OCI-LY1 (cell line): ENCODE measurements at regions not wholly inside any gene's neighbourhood (a gene's known extent, or its start where the extent isn't known, plus 50 kb on each side); places are given as distances from the start of the nearest gene placed in this dataset.

Source experiments
- EZH2 ChIP-seq: fragments of 200-600 bp; sonication (generic), shearing (Covaris generic); IDR thresholded peaks from 2 replicates; pipeline ENCODE4 v1.8.0; 2017; ENCODE audit warnings: borderline replicate concordance, mixed run types, mild to moderate bottlenecking, antibody characterized with exemption, low read length, moderate library complexity, mixed read lengths
- TF ChIP-seq, protein P1 (sequence below): fragments of 200-600 bp; sonication (generic), shearing (Covaris generic); IDR thresholded peaks from 2 replicates; pipeline ENCODE4 v1.5.1; 2017; ENCODE audit warnings: mild to moderate bottlenecking, antibody characterized with exemption, low read length, moderate library complexity, mixed read lengths

DNA sequence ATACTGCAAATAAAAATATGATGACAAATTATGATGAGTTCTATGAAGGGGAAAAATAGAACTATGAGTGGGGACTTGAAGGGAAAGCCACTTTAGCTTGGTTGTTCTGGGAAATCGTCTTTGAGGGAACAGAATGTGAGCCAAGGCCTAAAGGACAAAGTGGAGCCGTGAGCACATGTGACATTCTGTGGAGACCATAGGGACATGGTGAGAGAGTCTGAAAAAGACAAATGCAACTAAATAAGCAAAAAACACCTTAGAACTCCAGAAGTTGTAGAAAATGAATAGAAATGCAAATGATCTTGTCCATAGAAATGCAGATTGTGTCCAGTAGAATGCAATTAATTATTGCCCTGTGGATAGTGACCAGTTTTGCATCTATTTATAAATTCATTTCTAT is 86.8 kb upstream of the ANKRD10 start:
- TF ChIP-seq, protein P1, sequence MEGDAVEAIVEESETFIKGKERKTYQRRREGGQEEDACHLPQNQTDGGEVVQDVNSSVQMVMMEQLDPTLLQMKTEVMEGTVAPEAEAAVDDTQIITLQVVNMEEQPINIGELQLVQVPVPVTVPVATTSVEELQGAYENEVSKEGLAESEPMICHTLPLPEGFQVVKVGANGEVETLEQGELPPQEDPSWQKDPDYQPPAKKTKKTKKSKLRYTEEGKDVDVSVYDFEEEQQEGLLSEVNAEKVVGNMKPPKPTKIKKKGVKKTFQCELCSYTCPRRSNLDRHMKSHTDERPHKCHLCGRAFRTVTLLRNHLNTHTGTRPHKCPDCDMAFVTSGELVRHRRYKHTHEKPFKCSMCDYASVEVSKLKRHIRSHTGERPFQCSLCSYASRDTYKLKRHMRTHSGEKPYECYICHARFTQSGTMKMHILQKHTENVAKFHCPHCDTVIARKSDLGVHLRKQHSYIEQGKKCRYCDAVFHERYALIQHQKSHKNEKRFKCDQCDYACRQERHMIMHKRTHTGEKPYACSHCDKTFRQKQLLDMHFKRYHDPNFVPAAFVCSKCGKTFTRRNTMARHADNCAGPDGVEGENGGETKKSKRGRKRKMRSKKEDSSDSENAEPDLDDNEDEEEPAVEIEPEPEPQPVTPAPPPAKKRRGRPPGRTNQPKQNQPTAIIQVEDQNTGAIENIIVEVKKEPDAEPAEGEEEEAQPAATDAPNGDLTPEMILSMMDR, result no peak
- TF ChIP-seq EZH2, result no peak
